K562 (cell line): ENCODE measurements at regions not wholly inside any gene's neighbourhood (a gene's known extent, or its start where the extent isn't known, plus 50 kb on each side); places are given as distances from the start of the nearest gene placed in this dataset.

ENCODE experiments used
- ATAC-seq: fragments of 200-7000 bp; cut with Tn5 transposase; 3 replicates; pipeline ENCODE4 v1.9.1; 2020; ENCODE audit warnings: moderate library complexity
- BruUV-seq: library from RNA; stranded (reverse); fragments of 400-500 nt; replicated peaks from 2 replicates; lab custom pipeline; 2021; lab: Mats Ljungman, UMichigan
- CTCF ChIA-PET: fragments of 300-600 bp; formaldehyde crosslinking; extraction: SDS; loops from one replicate; lab custom pipeline; 2021; ENCODE audit warnings: low intra/inter-chr PET ratio; lab: Yijun Ruan, JAX
- POLR2A ChIA-PET: fragments of 300-600, 350-650 bp; sonication (Branson Sonifier 250); formaldehyde crosslinking; extraction: SDS; loops from one replicate; lab custom pipeline; 2021; ENCODE audit warnings: antibody characterized with exemption, inconsistent platforms; lab: Yijun Ruan, JAX
- DNase-seq, 4 experiments: peaks; one replicate each; pipeline versions ENCODE4 v3.0.0 to v3.0.0-alpha.2; 2011 to 2018; ENCODE audit warnings: low spot score in 3 of 4, mixed read lengths in 3 of 4; ENCODE audit errors: extremely low read depth in 1 of 4
- FAIRE-seq: peaks from 2 replicates; lab custom pipeline; 2011; peaks lifted over from hg19 to GRCh38; lab: Jason Lieb, UNC
- H2AFZ ChIP-seq: 2 replicates; pipeline ENCODE4 v1.6.0; 2011; ENCODE audit warnings: low read depth, low read length, control low read depth, inconsistent platforms
- H3K27ac ChIP-seq: fragments of 200-600 bp; 3 replicates; pipeline ENCODE4 v1.8.0; 2011; ENCODE audit warnings: low read depth, mild to moderate bottlenecking, control low read depth, inconsistent platforms, low read length, moderate library complexity, mixed read lengths; ENCODE audit errors: extremely low read depth
- H3K27me3 ChIP-seq, 2 experiments: fragments of 300-600 bp in 1 of 2; 2 replicates in 1 of 2; 3 replicates in 1 of 2; pipeline versions ENCODE4 v1.6.0 to v1.8.0; 2011; ENCODE audit warnings: inconsistent platforms in 2 of 2, low read length in 2 of 2, mild to moderate bottlenecking in 1 of 2, mixed read lengths in 1 of 2, moderate library complexity in 1 of 2; ENCODE audit not compliant: control insufficient read depth in 2 of 2, insufficient read depth in 2 of 2
- H3K36me3 ChIP-seq: fragments of 300-600 bp; 3 replicates; pipeline ENCODE4 v1.8.0; 2011; ENCODE audit warnings: mild to moderate bottlenecking, low read length, inconsistent platforms; ENCODE audit not compliant: control insufficient read depth, insufficient read depth
- H3K4me1 ChIP-seq, 2 experiments: fragments of 200-600 bp in 1 of 2; replicated peaks in 1 of 2; 2 replicates in 1 of 2; 3 replicates in 1 of 2; pipeline versions ENCODE4 v1.5.1 to v1.8.0; 2011; ENCODE audit warnings: inconsistent platforms in 2 of 2, low read length in 2 of 2, mild to moderate bottlenecking in 1 of 2, mixed read lengths in 1 of 2, moderate library complexity in 1 of 2; ENCODE audit not compliant: control insufficient read depth in 2 of 2, insufficient read depth in 2 of 2
- H3K4me2 ChIP-seq: 2 replicates; pipeline ENCODE4 v1.6.1; 2011; ENCODE audit warnings: low read length, control low read depth, inconsistent platforms, mixed read lengths; ENCODE audit not compliant: insufficient read depth
- H3K4me3 ChIP-seq: fragments of 200-600 bp; sonication (generic), shearing (Covaris generic); 2 replicates; pipeline ENCODE4 v1.5.1; 2016; ENCODE audit warnings: control low read depth, inconsistent platforms
- H3K79me2 ChIP-seq: fragments of 200-600 bp; 3 replicates; pipeline ENCODE4 v1.8.0; 2011; ENCODE audit warnings: low read length, inconsistent platforms; ENCODE audit not compliant: control insufficient read depth, insufficient read depth
- H3K9ac ChIP-seq, 2 experiments: 2 replicates each; pipeline versions ENCODE4 v1.6.0 to v1.6.1; 2011; ENCODE audit warnings: low read depth in 2 of 2, low read length in 2 of 2, control low read depth in 1 of 2, inconsistent platforms in 1 of 2, mild to moderate bottlenecking in 1 of 2, mixed read lengths in 1 of 2; ENCODE audit not compliant: insufficient read depth in 1 of 2
- H3K9me1 ChIP-seq: one replicate; pipeline ENCODE4 v1.6.0; 2011; ENCODE audit warnings: inconsistent platforms, mild to moderate bottlenecking, low read length, moderate library complexity; ENCODE audit not compliant: control insufficient read depth, insufficient read depth
- H3K9me3 ChIP-seq: replicated peaks from 2 replicates; pipeline ENCODE4 v1.5.1; 2011; ENCODE audit warnings: low read depth, low read length, inconsistent platforms; ENCODE audit not compliant: control insufficient read depth, insufficient read depth
- H4K20me1 ChIP-seq: replicated peaks from 2 replicates; pipeline ENCODE4 v1.6.1; 2011; ENCODE audit warnings: low read length, inconsistent platforms, mixed read lengths; ENCODE audit not compliant: control insufficient read depth, insufficient read depth
- HNRNPLL ChIP-seq: fragments of 200-400 bp; formaldehyde crosslinking; IDR thresholded peaks from 2 replicates; pipeline ENCODE4 v1.6.1; 2017; ENCODE audit warnings: low read length, low read depth, mild to moderate bottlenecking; ENCODE audit not compliant: poor library complexity, severe bottlenecking
- ID3 ChIP-seq, 2 experiments: fragments of 250-450 bp in 1 of 2; fragments of 450-650 bp in 1 of 2; sonication (Bioruptor Pico) in 1 of 2; IDR thresholded peaks; 2 replicates each; pipeline versions ENCODE4 v1.6.1 to v1.8.0; 2016 to 2021; ENCODE audit warnings: mild to moderate bottlenecking in 2 of 2, moderate library complexity in 2 of 2, missing compliant biosample characterization in 1 of 2, missing genetic modification characterization in 1 of 2
- MEF2A ChIP-seq: IDR thresholded peaks from 2 replicates; pipeline ENCODE4 v1.6.1; 2011; ENCODE audit warnings: low read depth, mild to moderate bottlenecking, low read length, moderate library complexity; ENCODE audit not compliant: control insufficient read depth
- WGBS: fragments of 100-300 bp; shearing (Covaris generic); methylation state at CpG from one replicate; pipeline ENCODE4 v1.1.6; 2016; ENCODE audit warnings: low coverage, mixed read lengths; ENCODE audit not compliant: insufficient coverage; ENCODE audit errors: missing lambda C conversion rate; 5-methylcytosine and 5-hydroxymethylcytosine counted together
- in situ Hi-C: fragments of 300-500 bp; cut with MboI; formaldehyde crosslinking; loops from 4 replicates; pipeline ENCODE4 v1.15.0; 2018; ENCODE audit warnings: inconsistent platforms, mixed read lengths
- intact Hi-C: fragments of 100-400 bp; cut with micrococcal nuclease; formaldehyde crosslinking; loops from 2 replicates; pipeline ENCODE4 v1.14.2; 2022

GRCh38 chr6:166752928-166753721 lies 126.1 kb upstream of the RPS6KA2 start:
- Histone ChIP-seq H3K27me3 (peaks cover 49 to 66% of the 10 kb centered on the region in 2 experiments), H2AFZ (no peak overlapping the region), H3K79me2 (no peaks in the 10 kb centered on the region), H3K36me3 (no peaks in the 10 kb centered on the region), H3K9me3 (no peaks in the 10 kb centered on the region), H3K9me1 (no peaks in the 10 kb centered on the region), H3K4me3 (no peak overlapping the region), H3K4me2 (no peak overlapping the region), H3K9ac (no peak overlapping the region), H4K20me1 (peaks cover 2% of the 10 kb centered on the region; the same call in 1 of the 2 replicates), H3K4me1 (peaks cover 0 to 4% of the 10 kb centered on the region in 2 experiments; a peak in 1 of 5 replicates), H3K27ac (no peak overlapping the region)
- intact Hi-C loops (no loop called here), in situ Hi-C loops (loop anchor here (25.0 kb wide), 1 partner anchor 534 kb away; the partner anchor contains the start of gene UNC93A)
- DNase-seq = no peak
- no peak for FAIRE-seq
- CTCF ChIA-PET = no interaction called here
- no peak for ATAC-seq
- no TSS peak for BruUV-seq
- WGBS = 1% methylated on average over 6 of the region's 6 CpGs
- TF ChIP-seq HNRNPLL (no peak), MEF2A (no peak), ID3 (CRISPR knock-in tag; IDR thresholded peaks at IDR 0.05) (no peak), ID3 (tag; IDR thresholded peaks at IDR 0.05) (no peak)
- POLR2A ChIA-PET = no interaction called here
